ENCODE measurements at regions not wholly inside any gene's neighbourhood (a gene's known extent, or its start where the extent isn't known, plus 50 kb on each side); places are given as distances from the start of the nearest gene placed in this dataset.

- no peak for TF ChIP-seq EZH2 (IDR thresholded peaks at IDR 0.05)
- TF ChIP-seq POLR2AphosphoS5 (IDR thresholded peaks at IDR 0.05; ENCODE audit: borderline replicate concordance, low read depth, low read length), result no peak
- TF ChIP-seq FOXP2 (optimal IDR thresholded peaks at IDR 0.05; ENCODE audit: control extremely low read depth, extremely low read length, insufficient read depth), result no peak
These were observed 157.1 kb upstream of the CENPW start for GRCh38 chr6:126182650-126183311.
